DMS114 treated with DMSO at 0.1 percent for 48 hours (cell line): ENCODE measurements at regions not wholly inside any gene's neighbourhood (a gene's known extent, or its start where the extent isn't known, plus 50 kb on each side); places are given as distances from the start of the nearest gene placed in this dataset.
"Not testable (repeated sequence)": the region's sequence is repeated elsewhere in the genome, so short reads cannot be mapped to it uniquely, and the experiment has no call there.

Experiments used
- DNase-seq: peaks from one replicate; lab custom pipeline; 2025; ENCODE audit not compliant: unreplicated experiment; lab: John Stamatoyannopoulos, UW

DNA sequence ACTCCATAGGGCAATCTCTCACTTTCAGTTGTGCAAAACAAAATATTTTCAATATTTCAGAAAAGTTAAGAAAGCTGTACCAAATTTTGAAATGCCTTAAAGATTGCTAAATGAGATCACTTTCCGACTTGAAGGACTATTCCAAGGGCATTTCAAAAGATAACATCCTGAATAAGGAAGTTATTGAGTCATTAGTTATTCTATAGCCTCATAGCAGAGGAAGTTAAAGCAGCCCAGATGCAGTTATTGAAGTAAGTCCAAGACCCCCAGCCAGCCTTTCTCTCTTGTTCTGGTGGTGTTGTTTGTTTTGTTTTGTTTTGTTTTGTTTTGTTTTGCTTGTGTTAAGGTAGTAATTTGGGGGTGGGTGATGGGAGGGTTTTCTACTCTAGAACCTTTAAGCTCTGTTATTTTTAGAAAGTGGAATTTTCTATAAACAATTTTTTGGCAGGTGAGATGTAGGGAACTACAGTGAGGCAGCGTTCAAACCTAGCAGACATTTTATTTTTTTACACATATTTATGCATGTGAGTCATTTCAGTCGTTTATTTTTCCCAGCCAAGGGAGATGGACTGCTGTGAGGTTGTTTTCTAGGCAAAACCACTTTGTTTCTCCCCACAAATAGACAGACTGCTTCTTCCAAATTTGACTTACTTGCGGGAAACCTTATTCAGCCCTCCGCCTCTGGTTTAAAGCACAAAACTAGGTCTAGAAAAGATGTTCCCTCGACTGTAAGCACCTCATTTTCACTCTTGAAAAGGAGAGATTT lies 216.3 kb upstream of the ARPP21 start:
- no peak for DNase-seq

DNA sequence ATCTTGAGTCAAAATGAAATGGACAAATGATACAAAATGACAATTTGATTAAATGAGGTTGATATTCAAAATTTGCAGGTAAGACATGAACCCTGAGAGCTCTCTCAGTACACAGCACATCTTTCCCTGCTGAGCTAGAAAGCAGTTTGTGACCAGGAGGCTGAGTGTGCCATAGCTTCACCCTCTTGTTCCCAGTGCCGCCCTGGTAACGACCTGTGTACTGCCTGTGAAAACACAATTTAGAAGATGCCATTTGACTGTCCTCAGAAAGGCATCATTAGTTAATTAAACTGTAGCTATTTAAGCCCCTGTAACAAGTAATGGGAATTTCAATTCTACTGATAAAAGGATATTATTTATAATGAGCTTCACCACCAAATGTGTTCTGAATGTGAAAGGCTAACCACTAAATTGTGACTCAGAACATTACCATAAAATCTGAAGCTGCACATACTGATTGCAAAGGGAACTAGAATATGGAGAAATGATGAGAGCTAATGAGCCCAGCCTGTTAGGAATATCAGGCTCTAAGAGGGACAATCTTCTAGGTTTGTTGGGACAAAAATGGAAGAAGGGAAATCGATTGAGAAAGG lies 212.9 kb upstream of the ARPP21 start:
- DNase-seq, result no peak

DNA sequence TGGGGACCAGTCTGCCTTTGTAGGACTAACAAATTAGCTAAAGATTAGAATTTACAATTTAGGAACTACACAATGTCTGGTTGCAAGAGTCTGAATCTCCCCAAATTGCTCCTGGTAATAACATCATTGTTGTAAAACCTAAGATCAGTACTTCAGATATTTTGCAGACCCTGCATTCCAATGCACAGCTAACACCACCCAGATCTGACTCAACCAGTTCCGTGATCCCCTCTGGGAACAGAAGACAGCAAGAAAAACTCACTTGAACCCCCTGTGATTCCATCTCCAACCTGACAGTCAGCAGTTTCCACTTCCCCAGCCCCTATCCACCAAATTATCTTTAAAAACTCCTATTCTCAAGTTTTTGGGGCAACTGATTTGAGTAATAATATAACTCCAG lies 201.9 kb upstream of the ARPP21 start:
- no peak for DNase-seq

DNA sequence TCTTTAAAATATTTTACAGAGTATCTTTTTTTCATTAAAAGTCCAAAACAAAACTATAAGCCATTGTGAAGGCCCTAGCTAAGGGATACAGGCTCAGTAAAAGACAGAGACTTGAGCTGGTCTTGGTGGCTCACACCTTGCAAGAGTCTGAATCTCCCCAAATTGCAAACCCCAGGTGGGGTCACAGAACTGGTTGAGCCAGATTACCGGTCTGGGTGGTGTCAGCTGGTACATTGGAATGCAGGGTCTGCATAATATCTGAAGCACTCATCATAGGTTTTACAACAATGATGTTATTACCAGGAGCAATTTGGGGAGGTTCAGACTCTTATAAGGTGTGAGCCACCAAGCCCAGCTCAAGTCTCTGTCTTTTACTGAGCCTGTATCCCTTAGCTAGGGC lies 201.2 kb upstream of the ARPP21 start:
- no peak for DNase-seq

DNA sequence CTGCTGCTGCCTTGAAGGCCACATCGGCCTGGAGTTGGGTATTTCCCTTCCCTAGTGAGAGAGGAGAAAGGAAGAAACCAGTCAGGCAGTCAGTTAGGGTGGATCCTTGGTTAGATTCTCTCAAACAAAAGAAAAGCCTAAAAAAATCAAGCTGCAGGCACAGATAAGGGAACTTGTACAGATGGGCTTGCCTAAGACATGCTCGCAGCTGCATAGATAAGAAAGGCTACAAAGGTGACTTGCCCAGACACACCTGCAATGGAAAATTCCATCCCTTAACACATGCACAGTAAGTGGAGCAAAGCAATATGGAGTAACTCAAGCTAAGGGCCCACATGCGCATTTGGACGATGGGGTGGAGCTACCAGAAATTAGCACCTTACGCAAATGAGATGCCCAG lies 199.7 kb upstream of the ARPP21 start:
- DNase-seq, result no peak

DNA sequence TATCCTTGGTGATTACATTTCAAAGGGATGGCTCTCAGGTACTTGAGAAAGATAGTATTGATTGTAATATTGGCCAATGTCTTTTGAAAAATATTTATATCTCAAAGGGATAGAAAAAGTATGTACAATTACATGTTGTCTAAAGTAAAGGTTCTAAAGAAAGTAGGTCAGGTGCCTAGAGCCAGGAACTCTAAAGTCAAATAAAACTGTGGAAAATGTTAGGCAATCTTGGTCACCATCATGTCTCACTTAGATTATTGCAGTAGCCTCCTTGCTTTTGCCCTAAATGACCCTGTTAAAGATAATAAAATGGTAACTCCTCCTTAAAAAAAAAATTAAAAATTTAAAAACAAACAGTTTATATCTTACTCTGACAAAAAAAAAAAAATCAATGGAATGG lies 198.5 kb upstream of the ARPP21 start:
- no peak for DNase-seq

DNA sequence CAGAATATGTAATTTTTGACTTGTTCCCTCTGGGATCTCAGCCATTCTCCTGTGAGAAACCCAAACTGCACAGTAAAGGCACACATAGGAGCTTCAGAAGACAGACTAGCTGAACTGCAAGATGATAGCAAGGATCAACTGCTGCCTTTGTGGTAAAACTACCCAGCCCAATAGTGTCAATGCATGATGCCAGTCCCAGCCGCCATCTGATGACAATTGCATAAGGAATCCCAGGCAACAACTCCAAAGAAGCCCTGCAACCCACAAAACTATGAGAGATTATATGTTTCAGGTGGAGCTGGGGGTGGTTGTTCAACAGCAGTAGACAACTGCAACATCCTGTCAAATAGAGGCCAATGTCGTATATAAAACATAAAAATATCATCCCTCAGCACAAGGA lies 192.4 kb upstream of the ARPP21 start:
- no peak for DNase-seq

DNA sequence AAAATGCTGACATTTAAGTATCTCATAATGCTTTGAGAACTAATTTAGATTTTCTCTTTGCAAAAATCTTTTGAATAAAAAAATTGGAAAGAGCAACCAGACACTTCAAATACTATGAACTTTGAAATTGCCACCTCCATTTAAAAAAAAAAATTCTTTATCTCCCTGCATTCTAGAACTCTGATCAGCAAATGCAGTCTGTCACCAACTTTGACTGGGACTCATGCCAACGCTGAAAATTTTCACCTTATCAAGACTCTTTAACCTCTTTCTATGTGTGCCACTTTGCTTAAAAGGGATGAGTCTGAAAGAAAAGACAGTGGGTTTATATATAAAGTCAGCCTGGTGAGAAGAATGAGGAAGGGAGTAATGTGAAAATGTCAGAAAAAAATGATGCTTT lies 191.2 kb upstream of the ARPP21 start:
- no peak for DNase-seq

DNA sequence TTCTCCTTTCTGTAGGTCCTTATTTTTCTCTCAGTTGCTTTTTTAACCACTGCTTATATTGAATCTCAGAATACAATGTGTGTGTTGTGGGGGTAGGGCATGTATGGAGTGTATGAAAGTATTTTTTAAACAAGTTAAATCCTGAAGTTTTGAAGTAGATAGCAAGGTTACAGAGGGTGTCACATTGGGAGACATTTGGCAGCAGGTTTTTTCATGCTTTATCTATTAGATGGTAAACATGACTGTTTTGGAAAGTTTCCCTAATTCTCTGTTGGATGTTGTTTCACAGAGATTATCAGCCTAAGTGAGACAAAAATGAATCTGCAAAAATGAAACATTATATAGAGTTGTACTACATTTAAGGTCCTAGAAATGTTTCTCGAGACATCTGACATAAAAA lies 190.6 kb upstream of the ARPP21 start:
- no peak for DNase-seq

DNA sequence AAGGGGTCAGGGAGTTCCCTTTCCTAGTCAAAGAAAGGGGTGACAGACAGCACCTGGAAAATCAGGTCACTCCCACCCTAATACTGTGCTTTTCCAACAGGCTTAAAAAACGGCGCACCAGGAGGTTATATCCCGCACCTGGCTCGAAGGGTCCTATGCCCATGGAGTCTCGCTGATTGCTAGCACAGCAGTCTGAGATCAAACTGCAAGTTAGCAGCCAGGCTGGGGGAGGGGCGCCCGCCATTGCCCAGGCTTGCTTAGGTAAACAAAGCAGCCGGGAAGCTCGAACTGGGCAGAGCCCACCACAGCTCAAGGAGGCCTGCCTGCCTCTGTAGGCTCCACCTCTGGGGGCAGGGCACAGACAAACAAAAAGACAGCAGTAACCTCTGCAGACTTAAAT lies 184.5 kb upstream of the ARPP21 start:
- not testable (repeated sequence) for DNase-seq

DNA sequence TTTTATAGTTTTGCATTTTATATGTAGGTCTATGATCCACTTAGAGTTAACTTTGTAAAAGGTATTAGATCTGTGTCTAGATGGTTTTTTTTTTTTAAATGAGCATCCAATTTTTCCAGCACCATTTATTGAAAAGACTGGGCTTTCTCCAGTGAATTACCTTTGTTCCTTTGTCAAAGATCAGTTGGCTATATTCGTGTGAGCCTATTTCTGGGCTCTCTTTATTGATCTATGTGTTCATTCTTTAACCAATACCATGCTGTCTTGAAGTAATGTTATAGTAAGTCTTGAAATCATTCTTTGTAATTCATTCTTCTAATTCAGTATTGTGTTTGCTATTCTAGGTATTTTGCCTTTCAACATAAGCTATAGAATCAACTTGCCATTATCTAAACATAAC lies 165.4 kb upstream of the ARPP21 start:
- DNase-seq, result no peak

DNA sequence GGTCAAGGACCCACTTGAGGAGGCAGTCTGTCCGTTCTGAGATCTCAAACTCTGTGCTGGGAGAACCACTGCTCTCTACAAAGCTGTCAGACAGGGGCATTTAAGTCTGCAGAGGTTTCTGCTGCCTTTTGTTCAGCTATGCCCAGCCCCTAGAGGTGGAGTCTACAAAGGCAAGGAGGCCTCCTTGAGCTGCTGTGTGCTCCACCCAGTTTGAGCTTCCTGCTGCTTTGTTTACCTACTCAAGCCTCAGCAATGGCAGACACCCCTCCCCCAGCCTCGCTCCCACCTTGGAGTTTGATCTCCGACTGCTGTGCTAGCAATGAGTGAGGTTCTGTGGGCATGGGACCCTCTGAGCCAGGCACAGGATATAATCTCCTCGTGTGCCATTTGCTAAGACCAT lies 156.8 kb upstream of the ARPP21 start:
- DNase-seq, result not testable (repeated sequence)

DNA sequence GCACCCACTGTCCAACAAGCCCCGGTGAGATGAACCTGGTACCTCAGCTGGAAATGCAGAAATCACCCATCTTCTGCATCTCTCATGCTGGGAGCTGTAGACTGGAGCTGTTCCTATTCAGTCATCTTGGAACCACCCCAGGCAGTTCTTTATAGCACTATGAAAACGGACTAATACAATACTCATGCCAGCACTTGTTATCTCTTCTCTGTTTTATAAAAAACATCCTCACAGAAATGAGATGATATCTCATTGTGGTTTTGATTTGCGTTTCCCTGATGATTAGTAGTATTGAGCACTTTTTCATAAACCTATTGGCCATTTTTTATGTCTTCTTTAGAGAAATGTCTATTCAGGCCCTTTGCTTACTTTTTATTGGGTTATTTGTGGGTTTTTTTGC lies 156.2 kb upstream of the ARPP21 start:
- DNase-seq, result no peak

DNA sequence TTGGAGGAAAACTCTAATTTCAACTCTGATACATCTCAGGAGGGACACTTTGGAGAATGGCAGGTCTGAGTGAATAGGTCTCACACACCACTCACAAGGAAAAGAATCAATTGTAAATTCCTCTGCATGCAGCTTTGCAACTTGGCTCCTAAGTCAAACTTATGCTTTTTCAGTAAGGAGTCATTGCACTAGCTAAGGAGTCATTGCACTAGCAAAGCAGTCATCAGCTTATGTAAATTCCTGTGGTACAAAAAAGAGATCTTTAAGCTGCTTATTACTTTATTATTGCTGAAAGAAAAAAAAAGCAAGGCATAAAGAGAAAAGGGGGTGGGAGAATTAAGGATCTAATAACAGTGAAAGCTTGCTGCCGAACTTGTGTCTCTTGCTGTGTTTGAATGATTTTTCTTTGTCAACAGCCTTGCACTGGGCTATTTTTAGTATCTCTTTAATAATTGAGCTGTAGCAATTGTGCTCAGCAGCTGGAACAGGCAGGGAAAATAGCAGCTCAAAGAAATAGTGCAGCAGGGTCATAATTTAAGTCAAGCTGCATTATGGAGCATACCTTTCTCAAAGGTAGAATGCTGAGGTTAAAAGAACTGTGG lies 154.3 kb upstream of the ARPP21 start:
- DNase-seq, result no peak

DNA sequence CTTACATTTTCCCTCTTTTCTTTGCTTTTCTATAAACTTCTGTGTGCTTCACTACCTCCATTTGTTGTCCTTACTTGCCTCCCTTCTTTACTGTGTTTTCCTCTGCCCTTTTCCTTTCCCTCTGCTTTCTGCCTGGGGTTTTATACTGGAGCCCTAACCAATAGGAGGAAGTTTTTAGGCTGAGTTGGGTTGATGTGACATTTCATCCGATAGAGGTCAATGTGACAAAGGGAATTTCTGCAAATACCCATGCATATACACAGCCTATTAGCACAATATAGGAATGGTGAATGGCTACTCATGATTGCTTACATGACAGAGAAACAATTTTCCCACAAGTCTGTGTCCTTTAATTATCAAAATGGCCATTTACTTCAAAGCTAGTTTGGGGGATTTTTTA lies 153.0 kb upstream of the ARPP21 start:
- DNase-seq, result no peak

DNA sequence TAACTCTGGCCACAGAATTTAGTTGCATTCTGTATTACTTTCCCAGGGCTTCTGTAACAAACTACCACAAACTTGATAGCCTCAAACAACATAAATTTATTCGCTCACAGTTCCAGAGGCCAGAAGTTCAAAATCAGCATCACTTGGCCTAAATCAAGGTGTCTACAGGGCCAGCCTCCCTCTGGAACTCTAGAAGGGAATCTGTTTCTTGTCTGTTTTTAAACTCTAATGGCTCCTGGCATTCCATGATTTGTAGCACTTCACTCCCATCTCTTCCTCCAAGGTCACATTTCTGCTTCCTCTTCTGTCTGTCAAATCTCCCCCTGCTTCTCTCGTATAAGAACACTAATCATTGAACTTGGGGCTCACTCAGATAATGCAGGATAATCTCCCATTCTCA lies 151.9 kb upstream of the ARPP21 start:
- no peak for DNase-seq

DNA sequence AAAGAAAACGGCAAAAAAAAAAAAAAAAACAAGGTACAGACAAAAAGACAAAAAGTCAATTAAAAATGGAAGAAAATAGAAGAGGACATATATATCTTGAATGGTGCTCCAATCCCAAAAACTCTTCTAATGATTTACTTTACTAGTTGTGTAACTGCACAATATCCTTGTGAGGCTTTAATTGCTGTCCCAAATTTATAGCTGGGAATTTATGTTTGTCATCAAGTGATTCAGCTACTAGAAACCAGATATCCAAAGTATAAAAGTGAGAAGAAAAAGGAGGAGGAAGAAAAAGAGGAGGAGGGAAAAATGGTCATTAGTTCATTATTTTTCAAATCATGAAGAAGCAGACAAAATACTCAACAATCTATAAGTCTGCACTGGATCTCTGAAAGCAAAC lies 150.8 kb upstream of the ARPP21 start:
- DNase-seq, result no peak

DNA sequence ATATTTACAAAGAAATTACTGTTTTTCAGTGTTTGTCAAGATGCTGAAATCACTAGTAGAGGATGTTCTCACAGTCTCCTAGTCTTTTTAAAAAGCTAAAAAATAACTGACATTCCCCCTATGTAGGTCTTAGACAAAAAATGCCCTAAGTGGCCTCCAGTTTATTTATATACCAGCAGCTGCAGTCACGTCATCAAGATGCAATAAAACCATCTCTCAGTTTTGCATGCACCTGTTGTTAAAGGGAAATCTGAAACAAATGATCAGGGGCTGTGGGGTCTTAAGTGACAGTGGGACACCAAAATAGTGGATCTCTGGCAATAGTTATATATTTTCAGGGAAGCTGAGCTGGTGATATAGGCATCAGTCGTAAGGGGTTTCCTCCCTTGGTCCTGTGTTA lies 146.5 kb upstream of the ARPP21 start:
- no peak for DNase-seq

DNA sequence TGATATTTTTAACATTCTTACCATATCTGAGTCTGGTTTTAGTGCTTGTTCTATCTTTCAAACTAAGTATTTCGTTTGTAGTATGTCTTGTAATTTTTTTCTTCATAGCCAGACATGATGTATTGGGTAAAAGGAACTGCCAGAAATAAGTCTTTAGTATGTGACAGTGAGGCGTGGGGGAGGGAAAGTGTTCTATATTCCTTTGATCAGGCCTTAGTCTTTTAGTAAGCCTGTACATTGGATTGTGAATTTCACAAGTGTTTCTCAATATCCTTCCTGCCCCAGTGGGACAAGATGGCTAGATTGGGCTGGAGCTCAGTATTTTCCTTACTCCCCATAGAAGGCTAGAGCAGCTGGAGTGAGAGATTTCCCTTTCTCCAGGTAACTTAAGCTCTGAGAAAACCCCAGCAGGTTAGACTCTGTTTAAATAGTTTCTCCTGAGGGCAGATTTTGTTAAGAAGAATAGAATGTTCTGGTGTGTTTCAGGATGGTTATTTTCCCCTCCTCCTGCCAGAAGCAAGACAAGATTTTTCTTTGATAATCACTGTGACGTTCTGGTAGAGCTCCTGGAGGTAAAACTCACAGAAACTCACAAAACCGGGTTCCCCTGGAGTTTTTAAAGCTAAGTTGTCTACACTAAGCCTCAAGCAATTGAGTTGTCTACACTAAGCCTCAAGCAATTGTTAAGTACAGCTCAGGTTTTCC lies 140.7 kb upstream of the ARPP21 start:
- DNase-seq, result no peak

DNA sequence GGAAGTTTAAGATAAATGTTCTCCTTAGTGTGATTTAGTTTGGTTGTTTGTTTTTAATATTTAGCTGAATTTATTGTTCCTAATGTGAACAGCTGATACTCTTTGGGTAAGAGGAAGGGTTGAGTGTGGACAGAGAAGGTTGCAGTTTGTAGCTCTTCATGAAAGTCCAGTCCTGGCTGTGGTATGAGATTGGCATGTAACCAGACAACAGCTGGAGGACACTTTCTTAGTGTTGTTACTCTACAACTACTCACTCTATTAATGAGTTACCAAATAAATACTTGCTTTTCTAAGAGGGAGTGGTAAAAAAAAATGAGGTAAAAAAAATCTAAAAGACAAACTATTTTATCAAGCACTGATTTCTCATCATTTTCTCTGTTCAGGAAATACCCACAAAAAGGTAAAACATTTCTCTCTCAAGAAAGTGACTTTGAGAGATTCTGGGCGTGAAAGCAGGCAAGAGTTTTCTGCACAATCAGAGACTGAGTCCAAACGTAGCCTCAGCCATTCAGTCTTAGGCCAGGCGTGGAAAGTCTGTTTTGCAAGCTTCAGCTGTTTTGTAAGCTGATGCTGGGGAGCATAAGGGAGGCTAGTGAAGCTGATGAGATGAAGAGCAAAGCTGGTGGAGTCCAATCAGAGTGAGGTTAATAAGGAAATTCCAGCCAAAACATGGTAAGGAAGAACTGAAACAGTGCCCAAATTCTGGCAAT lies 138.5 kb upstream of the ARPP21 start:
- DNase-seq, result no peak

DNA sequence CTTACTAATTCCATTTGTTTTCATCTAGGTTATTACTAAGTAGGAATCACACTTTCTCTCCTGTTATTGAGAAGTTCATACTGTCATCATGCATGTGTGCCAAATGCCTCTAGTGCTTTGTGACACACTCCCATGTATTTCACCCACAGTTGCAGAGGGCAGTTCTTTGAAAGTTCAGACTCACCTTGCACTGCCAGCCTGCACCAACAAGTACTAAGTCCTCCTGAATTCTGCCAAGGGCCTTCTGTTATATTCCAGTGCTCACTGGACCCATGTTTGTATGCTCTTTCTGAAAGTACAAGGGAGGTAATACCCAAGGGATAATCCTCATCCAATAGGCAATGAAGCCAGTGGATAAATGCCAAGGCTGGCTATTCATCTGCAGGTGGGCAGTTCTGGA lies 136.6 kb upstream of the ARPP21 start:
- DNase-seq, result no peak
